H1 (cell line): ENCODE measurements at regions not wholly inside any gene's neighbourhood (a gene's known extent, or its start where the extent isn't known, plus 50 kb on each side); places are given as distances from the start of the nearest gene placed in this dataset.

Experiments
- MAFK ChIP-seq: IDR thresholded peaks from 2 replicates; pipeline ENCODE4 v1.6.1; 2012; ENCODE audit warnings: low read depth, mild to moderate bottlenecking, improper control_type of control experiment, low read length
- TCF12 ChIP-seq: IDR thresholded peaks from 2 replicates; pipeline ENCODE4 v1.6.1; 2011; ENCODE audit warnings: low read depth, mild to moderate bottlenecking, low read length
- TF ChIP-seq, protein P1 (sequence below), 3 experiments: IDR thresholded peaks; 1 replicate in 2 of 3; 2 replicates in 1 of 3; pipeline versions ENCODE4 v1.5.1 to v1.6.1; 2011; ENCODE audit warnings: low read length in 3 of 3, mild to moderate bottlenecking in 3 of 3, inconsistent platforms in 2 of 3, low read depth in 1 of 3, moderate library complexity in 1 of 3; ENCODE audit not compliant: insufficient read depth in 1 of 3; ENCODE audit errors: control extremely low read depth in 1 of 3

GRCh38 chr13:33934343-33934742 lies 116.4 kb downstream of the RFC3 start:
- TF ChIP-seq, protein P1, sequence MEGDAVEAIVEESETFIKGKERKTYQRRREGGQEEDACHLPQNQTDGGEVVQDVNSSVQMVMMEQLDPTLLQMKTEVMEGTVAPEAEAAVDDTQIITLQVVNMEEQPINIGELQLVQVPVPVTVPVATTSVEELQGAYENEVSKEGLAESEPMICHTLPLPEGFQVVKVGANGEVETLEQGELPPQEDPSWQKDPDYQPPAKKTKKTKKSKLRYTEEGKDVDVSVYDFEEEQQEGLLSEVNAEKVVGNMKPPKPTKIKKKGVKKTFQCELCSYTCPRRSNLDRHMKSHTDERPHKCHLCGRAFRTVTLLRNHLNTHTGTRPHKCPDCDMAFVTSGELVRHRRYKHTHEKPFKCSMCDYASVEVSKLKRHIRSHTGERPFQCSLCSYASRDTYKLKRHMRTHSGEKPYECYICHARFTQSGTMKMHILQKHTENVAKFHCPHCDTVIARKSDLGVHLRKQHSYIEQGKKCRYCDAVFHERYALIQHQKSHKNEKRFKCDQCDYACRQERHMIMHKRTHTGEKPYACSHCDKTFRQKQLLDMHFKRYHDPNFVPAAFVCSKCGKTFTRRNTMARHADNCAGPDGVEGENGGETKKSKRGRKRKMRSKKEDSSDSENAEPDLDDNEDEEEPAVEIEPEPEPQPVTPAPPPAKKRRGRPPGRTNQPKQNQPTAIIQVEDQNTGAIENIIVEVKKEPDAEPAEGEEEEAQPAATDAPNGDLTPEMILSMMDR (IDR thresholded peaks at IDR 0.05; ENCODE audit: control extremely low read depth in 1 of 3, insufficient read depth in 1 of 3, low read depth in 1 of 3, low read length in 3 of 3), result no peak
- no peak for TF ChIP-seq TCF12
- no peak for TF ChIP-seq MAFK
